ENCODE measurements at regions not wholly inside any gene's neighbourhood (a gene's known extent, or its start where the extent isn't known, plus 50 kb on each side); places are given as distances from the start of the nearest gene placed in this dataset.

GRCh38 chr7:1322240-1323110 is 89.8 kb downstream of the UNCX start:
- no peak for DNase-seq

GRCh38 chr7:1323178-1324027 is 90.7 kb downstream of the UNCX start:
- no peak for DNase-seq

- DNase-seq = no peak
Measured at GRCh38 chr7:1324028-1324900, 91.6 kb downstream of the UNCX start.

GRCh38 chr7:1325246-1325645 is 92.6 kb downstream of the UNCX start:
- DNase-seq = no peak

DNA sequence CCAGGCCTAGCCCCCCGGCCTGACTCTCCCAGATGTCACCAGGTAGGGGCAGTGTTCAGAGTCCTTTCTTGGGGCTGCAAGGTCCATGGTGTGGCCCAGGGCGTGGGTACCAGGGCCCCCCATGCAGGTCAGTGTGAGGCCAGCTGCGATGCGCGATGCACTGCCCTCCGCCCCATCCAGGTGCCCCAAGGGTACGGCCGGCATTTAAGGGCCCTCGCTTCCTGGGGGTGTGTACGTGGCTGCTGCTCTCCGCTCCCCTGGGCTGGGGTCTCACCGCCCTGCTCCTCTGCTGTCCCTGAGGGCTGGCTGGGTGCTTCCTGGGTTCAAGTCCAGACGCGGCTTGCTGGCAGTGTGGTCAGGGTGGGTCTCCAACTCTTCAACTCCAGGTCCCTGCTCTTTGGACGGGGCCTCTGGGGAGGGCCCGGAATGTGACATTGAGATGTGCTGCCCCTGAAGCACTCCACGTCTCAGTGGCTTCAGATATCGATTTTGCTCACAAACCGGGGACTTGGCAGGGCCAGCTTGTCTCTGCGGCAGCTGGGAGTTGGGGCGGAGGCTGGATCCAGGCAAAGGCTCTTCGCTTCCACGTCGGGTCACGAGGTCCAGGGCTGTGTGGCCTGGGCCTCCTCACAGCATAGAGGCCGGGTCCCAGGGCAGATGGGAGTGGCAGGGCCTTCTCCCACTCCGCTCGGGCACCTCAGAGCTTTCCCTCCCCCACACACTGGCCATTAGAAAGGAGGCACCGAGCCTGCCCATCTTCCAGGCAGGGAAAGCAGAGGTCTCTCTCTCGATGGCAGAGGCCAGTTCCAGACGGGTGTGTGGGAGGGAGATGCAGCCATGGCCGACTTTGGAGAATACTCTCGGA is 93.2 kb downstream of the UNCX start:
- no peak for DNase-seq

DNA sequence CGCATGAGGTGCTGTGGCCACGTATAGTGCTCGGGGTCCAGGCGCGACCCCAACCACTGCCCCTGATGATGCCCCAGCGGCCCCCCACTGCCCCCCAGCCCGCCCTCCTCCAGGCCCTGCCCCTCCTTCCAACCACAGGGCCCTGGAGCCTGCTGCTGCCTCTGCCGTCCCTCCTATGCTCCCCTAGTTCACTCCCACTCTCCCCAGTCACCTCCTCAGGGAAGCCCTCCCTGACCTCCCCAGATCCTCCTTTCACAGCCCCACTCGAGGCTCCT is 93.8 kb downstream of the UNCX start:
- no peak for DNase-seq

- DNase-seq = no peak
Measured at GRCh38 chr7:1329261-1329660, 96.6 kb downstream of the UNCX start.

DNA sequence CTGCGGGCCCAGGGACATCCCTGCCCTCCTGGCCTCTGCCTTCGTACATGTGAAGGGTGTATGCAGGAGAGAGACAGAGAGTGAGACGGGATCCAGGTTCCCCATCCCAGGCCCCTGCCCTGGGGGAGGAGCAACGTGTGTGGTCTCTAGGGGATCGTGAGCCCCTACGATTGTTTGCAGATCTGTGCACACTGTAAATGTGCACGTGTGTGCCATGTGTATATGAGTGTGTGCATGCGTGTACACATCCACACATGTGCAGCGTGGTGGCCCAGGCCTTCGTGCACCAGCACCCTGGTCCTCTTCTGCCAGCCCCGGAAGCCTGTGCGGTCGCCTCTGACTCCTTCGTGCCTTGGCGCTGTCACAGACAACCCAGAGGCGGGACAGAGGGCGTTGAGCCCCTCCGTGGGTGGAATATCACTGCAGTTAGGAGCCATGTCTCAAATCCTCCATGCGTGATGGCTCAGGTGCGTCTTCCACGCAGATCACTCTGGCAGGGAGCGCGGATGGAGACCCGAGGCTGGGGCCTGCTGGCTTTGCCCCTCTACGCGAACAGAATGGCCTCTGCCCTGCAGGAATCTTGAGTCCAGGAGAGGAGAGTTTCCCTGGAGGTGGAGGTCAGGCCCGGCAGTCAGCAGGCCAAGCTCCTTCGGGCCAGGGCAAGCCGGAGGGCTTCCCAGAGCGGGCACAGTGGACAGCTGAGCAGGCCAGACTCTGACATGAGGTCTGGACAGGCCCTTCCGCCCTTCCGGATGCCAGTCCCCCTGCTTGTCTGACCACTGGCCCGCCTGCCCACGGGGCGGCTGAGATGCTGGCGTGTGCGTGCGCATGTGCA is 97.5 kb downstream of the UNCX start:
- no peak for DNase-seq

DNA sequence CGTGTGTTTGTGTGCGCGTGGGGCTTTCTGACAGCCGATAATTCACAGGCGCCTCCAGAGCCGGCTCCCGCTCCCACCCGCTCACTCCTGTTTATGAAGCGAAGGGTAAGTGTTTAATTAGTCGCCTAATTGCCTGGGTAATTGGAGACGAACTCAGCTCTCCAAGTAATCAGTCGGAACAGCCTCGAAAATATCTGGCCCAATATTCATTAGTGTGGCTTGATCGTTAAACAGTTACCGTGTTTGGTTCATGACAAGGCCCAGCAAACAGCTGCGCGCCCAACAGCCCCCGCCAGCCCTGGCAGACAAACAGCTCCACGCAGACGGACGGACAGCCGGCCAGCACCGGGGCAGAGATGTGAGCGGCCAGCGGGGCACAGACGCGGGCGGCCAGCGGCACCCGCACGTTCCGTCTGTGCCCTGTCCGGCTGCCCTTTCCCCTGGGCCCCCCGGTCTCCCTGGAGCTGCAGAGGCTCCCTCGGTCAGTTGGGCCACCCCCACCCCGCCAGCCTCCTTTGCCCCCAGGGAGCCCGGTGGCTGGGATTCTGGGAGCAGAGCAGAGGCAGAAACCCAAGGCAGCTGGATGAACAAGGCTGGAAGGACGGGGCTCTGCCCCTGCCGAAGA is 98.2 kb downstream of the UNCX start:
- no peak for DNase-seq

DNA sequence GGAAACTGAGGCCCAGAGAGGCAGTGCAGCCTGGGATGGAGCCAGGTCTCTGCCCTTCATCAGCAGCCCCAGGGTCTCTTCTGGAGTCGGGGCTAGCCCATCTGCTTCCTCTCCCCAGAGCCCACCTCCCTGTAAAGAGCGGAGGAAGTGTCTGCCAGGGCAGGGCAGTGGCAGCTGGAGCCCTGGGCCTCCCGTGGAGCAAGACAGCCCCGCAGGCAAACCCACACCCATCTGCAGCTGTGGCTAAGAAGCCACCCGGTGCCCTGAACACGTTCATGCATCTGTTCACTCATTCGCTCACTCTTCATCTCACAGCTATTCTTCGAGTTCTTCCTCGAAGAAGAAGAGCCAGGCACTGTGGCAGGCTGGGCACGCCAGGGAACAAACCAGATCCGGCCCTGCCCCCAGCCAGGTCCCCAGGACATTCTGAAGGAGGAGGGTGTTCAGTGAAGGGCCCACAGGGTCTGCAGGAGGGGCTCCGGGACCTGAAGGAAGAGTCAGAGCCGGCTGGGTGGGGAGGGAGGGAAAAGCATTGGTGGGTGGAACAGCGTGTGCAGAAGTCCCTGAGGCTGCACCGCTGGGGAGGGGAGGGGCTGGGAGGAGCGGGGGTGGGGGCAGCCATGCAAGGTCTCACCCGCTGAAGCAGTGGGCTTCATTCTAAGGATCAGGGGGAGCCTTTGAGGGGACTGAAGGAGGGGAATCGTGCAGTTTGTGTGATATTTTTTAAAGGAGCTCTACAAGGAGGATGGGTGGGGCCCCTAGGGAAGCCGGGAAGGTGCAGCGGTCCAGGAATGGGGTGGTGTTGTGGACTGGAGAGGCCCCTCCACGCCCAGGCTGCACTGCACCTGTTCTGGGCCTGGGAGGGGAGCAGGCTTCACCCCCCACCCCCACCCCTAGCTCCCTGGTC is 99.1 kb downstream of the UNCX start:
- DNase-seq = no peak

DNA sequence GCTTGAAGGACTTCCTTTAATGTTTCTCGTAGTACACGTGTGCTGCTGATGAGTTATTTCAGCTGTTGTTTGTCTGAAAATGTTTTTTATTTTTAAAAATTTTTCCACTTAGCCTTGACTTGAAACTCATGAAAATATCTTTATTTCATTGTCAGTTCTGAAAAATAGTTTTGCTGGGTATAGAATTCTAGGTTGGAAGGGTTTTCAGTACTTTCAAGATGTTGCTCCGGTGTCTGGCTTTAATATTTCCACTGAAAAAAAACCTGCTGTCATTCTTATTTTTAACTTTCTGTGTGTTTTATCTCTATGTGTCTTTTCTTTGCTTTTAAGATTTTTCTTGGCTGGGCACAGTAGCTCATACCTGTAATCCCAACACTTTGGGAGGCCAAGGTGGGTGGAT is 103.8 kb downstream of the UNCX start:
- no peak for DNase-seq

DNA sequence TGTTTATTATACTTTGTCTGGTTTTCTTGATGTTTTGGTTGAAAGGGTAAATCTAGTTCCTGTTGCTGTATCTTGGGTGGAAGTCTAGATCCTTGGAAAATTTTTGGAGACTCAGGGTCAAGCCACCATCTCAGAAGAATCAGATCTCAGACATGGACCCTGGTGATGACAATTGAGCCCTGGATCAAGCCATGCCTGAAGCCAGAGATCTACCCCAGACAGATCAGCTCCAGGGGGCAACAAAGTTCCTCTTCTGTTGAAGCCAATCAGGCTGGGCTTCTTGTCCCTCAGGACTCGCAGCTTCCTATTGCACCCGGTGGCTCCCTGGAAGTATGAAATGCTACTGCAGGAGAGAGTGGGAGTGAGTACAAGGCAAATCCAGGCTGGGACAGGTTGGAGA is 106.9 kb downstream of the UNCX start:
- no peak for DNase-seq

- no peak for DNase-seq
Measured at GRCh38 chr7:1340031-1340430, 107.4 kb downstream of the UNCX start.

- DNase-seq = no peak
Measured at GRCh38 chr7:1340461-1341360, 108.0 kb downstream of the UNCX start.

DNA sequence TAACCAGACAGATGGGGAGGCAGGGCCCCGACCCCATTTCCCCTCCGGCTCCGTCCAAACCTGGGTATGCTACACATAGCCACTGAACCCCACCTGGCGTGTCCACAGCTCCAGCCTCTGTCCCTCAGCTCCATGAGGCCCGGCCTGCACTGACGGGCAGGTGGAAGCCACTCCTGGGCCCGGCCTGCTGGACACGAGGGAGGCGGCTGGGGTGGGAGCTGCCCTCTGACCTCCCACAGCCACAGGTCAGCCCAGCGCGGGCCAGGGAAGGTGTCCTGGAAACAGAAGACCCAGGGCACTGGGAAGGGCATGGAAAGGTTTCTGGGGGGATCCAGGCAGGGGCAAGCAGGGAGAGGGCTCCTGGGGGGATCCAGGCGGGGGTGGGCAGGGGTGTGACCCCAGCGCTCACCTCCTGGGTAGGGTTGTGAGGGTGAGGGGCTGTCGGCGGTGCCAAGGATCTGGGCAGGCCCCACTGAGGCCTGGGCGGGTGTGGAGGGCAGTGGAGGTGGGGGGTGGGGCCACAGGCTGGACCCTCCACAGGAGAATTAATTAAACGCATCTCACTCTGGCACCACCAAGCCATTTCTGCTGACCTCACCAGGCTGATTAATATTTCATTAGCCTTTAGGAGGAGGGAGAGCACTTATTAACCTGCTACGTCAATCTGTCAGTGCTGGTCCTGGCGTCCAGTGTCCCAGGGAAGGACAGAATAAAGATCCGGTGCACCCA is 108.9 kb downstream of the UNCX start:
- DNase-seq = no peak

DNA sequence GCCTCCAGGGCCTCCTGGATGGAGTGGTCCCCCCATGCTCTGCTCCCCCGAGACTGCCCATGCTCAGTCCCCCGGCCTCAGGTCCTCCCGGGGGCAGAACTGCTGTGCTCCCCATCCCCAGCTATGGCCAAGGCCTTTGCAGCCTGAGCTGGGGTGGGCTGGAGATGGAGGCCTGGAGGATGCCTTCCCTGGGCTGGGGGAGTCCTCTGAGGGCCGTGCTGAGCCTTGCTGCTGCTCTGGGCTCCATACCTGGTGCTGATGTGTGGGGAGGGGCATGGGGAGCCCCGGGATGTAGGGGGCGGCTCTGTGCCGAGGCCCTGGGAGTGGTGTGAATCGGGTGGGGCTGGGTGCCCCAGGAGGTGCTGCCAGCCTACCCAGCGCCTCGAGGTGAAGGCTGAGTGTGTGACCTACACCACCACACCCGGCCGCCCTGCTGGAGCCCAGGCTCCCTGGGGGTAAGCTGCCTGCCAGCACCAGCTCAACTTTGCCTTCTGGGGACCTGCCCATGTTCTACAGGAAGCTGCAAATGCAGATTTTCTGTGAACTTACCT is 109.5 kb downstream of the UNCX start:
- DNase-seq = no peak

GRCh38 chr7:1343551-1343950 is 110.9 kb downstream of the UNCX start:
- no peak for DNase-seq

DNA sequence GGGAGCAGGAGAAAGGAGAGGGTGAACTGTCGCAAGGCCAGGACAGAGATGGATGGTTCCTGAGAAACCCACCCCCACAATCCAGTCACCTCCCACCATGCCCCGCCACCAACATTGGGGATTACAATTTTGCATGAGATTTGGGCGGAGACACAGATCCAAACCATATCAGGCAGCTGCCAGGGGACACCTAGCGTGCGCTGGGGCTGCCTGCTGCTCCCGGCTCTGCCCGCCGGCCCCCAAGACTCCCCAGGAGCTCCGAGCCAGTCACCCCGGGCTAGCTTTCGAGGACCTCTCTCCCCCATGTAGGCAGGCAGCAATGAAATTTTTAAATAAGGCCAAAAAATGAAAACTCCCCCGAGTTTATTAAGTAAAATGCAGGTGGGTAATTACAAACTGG is 111.7 kb downstream of the UNCX start:
- DNase-seq = no peak
